Muscle layer of duodenum (tissue), 2 donors: ENCODE measurements at regions not wholly inside any gene's neighbourhood (a gene's known extent, or its start where the extent isn't known, plus 50 kb on each side); places are given as distances from the start of the nearest gene placed in this dataset.
A peak's percentile ranks its signal among the peaks of the same experiment; 100 is the strongest.

ENCODE experiments used
- H3K27ac ChIP-seq: one replicate; pipeline ENCODE4 v1.7.0; 2013; ENCODE audit warnings: mild to moderate bottlenecking, low read length
- H3K27me3 ChIP-seq: one replicate; pipeline ENCODE4 v1.7.0; 2013; ENCODE audit warnings: low read depth, mild to moderate bottlenecking, control low read depth, low read length
- H3K36me3 ChIP-seq, 2 donors: one replicate each; pipeline ENCODE4 v1.7.0; 2013; ENCODE audit warnings: low read length in 2 of 2, control low read depth in 1 of 2, mild to moderate bottlenecking in 1 of 2; ENCODE audit not compliant: insufficient read depth in 2 of 2, control insufficient read depth in 1 of 2
- H3K4me1 ChIP-seq, 2 donors: one replicate each; pipeline ENCODE4 v1.7.0; 2013; ENCODE audit warnings: low read length in 2 of 2, mild to moderate bottlenecking in 2 of 2, control low read depth in 1 of 2, moderate library complexity in 1 of 2; ENCODE audit not compliant: insufficient read depth in 2 of 2, control insufficient read depth in 1 of 2
- H3K4me3 ChIP-seq, 2 donors: one replicate each; pipeline ENCODE4 v1.7.0; 2013; ENCODE audit warnings: low read length in 2 of 2, low read depth in 1 of 2, mild to moderate bottlenecking in 1 of 2
- H3K9me3 ChIP-seq, 2 donors: one replicate each; pipeline ENCODE4 v1.7.0; 2013; ENCODE audit warnings: low read length in 2 of 2, control low read depth in 1 of 2, mild to moderate bottlenecking in 1 of 2; ENCODE audit not compliant: control insufficient read depth in 1 of 2
- donor health status: healthy.

DNA sequence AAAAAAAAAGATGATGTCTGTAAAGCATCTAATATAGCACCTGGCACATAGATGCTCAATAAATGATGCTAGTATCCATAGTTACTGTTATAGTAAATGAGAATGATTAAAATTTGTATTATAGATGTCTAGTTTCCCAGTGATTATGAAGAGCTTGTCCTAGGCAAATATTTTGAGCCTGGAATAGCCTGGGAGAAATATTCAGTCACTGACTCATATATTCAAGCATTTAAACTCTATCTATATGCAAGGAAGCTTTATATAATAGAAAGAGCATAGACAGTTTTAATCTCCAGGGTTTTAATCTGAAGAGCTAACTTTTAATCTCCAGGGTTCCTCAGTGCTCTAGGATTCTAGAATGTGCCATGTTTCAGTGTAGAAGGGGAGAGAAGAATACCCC, 91.5 kb upstream of the VASH1 start:
- Histone ChIP-seq H3K27me3 (no peaks in the 10 kb centered on the region), H3K27ac (no peak overlapping the region), H3K4me1 (no peaks in the 10 kb centered on the region), H3K4me3 (no peak overlapping the region), H3K36me3 (no peaks in the 10 kb centered on the region), H3K9me3 (peaks cover 0 to 16% of the 10 kb centered on the region in 2 donors)

DNA sequence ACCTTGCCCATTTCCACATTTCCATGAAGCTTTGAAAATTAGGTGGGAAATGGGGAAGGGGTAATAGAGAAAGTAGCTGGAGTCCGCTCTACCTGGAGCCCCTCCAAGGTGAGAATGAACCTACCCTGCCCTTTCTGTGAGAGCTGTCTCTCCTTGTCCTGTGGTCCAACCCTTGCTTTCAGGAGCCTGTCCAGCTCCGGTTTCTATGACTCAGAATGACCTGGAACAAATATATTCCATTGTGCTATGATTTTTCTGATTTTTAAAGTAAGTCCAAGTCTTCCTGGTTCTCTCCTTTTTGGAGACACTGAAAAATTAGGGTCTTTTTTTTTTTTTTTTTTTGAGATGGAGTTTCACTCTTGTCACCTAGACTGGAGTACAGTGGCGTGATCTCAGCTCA, 89.1 kb upstream of the VASH1 start:
- no peak overlapping the region for H3K4me3 ChIP-seq
- no peaks in the 10 kb centered on the region for H3K27me3 ChIP-seq
- peaks cover 0 to 16% of the 10 kb centered on the region in 2 donors for H3K9me3 ChIP-seq
- H3K4me1 ChIP-seq: no peaks in the 10 kb centered on the region
- no peak overlapping the region for H3K27ac ChIP-seq
- H3K36me3 ChIP-seq: no peaks in the 10 kb centered on the region

DNA sequence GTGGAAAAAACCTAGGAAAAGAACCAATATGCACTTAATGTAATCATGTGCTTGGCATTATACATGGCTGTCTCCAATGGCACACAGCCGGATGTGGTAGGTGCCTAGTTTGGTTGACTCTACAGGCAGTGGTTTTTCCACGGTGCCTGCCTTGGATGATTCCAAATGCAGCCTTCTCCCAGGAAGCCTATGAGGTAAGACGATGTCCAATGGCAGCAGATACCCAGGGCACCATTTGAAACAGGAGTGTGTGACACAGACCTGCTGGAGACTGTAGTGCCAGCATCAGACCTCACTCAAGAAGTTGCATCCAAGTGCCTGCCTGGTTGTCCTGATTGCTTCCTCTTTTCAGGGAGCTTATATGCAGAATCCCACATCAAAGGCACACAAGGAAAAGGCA, 88.0 kb upstream of the VASH1 start:
- H3K9me3 ChIP-seq: peaks cover 0 to 8% of the 10 kb centered on the region in 2 donors
- no peaks in the 10 kb centered on the region for H3K36me3 ChIP-seq
- no peak overlapping the region for H3K27ac ChIP-seq
- H3K4me3 ChIP-seq: no peak overlapping the region
- H3K27me3 ChIP-seq: no peaks in the 10 kb centered on the region
- no peaks in the 10 kb centered on the region for H3K4me1 ChIP-seq

DNA sequence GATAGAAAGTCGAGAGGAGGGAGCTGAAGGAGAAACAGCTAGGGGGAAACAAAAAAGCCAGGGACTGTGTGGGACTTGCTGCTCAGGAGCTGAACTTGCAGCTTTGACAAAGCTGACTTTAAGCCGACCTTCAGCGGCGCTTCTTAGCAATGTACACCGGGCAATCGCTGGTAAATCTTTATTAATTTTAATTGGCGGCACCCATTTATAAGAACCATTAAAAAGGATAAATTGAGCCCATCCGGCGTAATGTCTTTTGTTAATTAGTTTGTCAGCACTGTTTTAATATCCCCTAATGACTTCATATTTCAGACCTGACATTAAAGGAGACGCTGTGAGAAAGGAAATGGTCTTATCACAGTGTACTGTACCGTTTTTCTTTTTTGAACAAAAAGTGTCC, 86.2 kb upstream of the VASH1 start:
- no peak overlapping the region for H3K4me3 ChIP-seq
- H3K9me3 ChIP-seq: no peaks in the 10 kb centered on the region
- H3K4me1 ChIP-seq: no peaks in the 10 kb centered on the region
- no peak overlapping the region for H3K27ac ChIP-seq
- no peaks in the 10 kb centered on the region for H3K36me3 ChIP-seq
- H3K27me3 ChIP-seq: no peaks in the 10 kb centered on the region

DNA sequence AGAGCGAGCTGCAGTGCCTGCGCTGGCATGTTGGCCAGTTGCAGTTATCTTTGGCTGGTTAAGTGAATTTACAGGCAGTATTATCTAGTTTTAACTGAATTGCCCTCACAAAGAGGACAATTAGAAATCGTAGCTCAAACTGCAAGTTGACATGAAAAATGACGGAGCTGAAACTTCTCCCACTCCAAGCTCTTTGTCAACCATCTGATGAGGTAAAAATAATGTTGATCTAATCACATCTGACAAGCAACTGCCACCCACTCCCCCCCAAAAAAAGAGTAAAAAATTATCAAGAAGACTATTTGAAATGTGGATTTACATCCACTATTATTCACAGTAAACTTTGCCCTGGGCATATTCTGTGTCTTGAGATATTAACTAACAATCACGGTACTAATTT, 84.7 kb upstream of the VASH1 start:
- H3K4me1 ChIP-seq: no peaks in the 10 kb centered on the region
- no peaks in the 10 kb centered on the region for H3K27me3 ChIP-seq
- H3K27ac ChIP-seq: no peak overlapping the region
- H3K36me3 ChIP-seq: no peaks in the 10 kb centered on the region
- H3K4me3 ChIP-seq: no peak overlapping the region
- H3K9me3 ChIP-seq: no peaks in the 10 kb centered on the region

DNA sequence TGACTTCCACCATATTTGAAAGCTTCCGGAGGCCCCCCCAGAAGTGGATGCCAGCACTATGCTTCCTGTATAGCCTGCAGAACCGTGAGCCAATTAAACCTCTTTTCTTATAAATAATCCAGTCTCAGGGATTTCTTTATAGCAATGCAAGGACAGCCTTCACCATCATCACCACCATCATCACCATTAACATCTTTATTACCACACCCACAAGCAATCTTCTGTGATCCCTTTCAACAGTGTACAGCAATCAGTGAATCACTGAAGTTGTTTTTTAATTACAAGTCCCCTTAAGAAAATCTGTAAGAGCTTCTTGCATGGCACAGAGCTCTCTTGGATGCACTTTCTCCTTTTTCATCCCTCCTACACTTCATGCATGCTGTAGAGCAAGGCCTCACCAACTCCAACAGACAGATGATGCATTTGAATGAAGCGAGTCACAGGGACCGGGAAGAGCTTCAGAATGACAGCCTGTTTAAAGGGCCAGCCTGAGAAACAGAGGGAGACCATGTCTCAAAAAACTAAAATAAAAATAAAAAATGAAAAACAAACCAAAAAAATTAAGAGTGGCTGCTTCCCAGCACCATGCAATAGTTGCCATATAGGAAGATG, 83.6 kb upstream of the VASH1 start:
- no peaks in the 10 kb centered on the region for H3K27me3 ChIP-seq
- no peak overlapping the region for H3K4me3 ChIP-seq
- no peaks in the 10 kb centered on the region for H3K36me3 ChIP-seq
- peaks cover 2 to 11% of the 10 kb centered on the region in 2 donors for H3K9me3 ChIP-seq
- no peaks in the 10 kb centered on the region for H3K4me1 ChIP-seq
- no peak overlapping the region for H3K27ac ChIP-seq

DNA sequence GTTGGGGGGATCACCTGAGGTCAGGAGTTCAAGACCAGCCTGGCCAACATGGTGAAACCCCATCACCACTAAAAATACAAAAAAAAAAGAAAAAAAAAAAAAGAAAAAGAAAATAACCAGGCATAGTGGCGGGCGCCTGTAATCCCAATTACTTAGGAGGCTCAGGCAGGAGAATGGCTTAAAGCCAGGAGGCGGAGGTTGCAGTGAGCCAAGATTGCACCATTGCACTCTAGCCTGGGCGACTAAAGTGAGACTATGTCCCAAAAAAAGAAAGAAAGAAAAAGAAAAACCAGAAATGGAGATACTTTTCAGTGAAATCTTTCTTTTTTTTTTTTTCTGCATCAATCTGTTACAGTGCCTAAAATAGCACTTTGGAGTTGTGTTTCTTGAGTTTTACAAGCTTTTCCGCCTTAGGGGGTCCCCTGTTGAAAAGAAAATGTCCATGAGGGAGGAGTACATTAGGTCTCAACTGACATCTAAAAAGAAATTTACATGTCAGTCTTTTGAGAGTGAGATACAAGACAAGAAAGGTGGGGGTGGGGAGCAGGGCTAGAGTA, 82.9 kb upstream of the VASH1 start:
- Histone ChIP-seq H3K36me3 (no peaks in the 10 kb centered on the region), H3K9me3 (peaks cover 9 to 14% of the 10 kb centered on the region in 2 donors), H3K27ac (no peak overlapping the region), H3K27me3 (no peaks in the 10 kb centered on the region), H3K4me1 (no peaks in the 10 kb centered on the region), H3K4me3 (no peak overlapping the region)

DNA sequence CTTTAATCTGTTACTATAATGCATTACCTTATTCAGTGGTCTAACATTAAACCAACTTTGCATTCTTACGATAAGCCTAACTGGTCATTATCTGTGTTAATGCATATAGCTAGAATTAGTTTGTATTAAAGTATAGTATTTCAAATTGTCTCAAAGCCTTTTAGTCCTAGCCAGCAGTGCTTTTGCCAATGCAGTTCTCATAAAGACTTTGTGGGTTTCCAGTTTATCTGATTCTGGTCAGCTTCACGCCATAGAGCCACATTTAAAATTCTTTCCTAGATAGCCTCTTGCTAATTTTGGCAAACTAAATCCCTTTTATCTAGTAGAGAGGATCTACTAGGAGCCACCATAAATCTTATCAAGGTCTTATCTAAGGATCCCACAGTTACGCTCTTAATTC, 78.9 kb upstream of the VASH1 start:
- H3K27me3 ChIP-seq: no peaks in the 10 kb centered on the region
- H3K9me3 ChIP-seq: peaks cover 10 to 22% of the 10 kb centered on the region in 2 donors
- peak overlapping the region in 1 of 2 donors; percentile 24 for H3K4me3 ChIP-seq
- H3K36me3 ChIP-seq: no peaks in the 10 kb centered on the region
- no peaks in the 10 kb centered on the region for H3K4me1 ChIP-seq
- no peak overlapping the region for H3K27ac ChIP-seq

DNA sequence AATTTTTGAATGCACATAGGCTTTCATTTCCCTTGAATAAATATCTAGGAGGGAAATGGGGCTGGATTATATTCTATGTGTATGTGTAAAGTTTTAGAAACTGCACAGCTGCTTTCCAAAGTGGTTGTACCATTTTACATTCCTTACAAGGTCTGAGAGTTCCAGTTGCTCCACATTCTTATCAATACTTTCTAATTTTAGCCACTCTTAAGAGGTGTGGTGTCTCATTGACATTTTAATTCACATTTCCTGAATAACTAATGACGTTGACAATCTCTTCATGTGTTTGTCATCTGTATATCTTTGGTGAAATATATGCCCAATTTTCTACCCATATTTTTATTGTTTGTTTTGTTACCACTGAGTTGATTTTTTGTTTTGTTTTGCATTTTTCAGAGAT, 74.6 kb upstream of the VASH1 start:
- no peak overlapping the region for H3K27ac ChIP-seq
- H3K27me3 ChIP-seq: no peaks in the 10 kb centered on the region
- no peaks in the 10 kb centered on the region for H3K4me1 ChIP-seq
- H3K9me3 ChIP-seq: peaks cover 20 to 25% of the 10 kb centered on the region in 2 donors
- H3K36me3 ChIP-seq: no peaks in the 10 kb centered on the region
- H3K4me3 ChIP-seq: no peak overlapping the region

DNA sequence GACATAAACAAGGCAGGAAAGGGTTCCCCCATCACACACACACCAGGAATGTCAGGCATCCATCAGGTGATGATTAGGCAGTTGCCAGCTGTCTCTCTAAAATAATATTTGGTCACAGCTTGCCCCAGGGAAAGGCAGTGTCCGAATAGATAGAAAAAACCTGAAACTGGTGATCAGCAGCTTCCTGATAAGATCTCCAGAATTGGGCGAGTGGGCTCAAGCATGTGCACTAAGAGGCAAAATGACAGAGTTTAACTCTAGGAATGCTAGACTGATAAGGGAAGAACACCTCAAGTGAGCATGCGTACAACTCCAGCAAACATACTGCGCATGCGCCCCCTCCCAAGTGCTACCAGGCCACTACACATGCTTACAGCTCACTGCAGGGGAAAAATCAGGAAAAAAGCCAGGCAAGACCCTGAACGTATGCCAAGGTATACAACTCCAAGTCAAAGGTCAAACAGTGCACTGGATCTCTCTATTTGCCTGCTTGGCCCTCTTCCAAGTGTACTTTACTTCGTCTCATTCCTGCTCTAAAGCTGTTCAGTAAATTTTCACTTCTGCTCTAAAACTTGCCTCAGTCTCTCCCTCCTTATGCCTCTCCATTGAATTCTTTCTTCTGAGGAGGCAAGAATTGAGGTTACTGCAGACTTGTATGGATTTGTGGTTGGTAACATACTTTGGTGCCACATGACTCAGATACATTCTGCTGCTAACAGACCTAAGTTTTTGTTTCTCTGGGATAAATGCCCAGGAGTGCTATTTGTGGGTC, 73.5 kb upstream of the VASH1 start:
- no peak overlapping the region for H3K4me3 ChIP-seq
- no peak overlapping the region for H3K27ac ChIP-seq
- no peaks in the 10 kb centered on the region for H3K36me3 ChIP-seq
- no peaks in the 10 kb centered on the region for H3K27me3 ChIP-seq
- H3K4me1 ChIP-seq: no peaks in the 10 kb centered on the region
- H3K9me3 ChIP-seq: peaks cover 13 to 16% of the 10 kb centered on the region in 2 donors

DNA sequence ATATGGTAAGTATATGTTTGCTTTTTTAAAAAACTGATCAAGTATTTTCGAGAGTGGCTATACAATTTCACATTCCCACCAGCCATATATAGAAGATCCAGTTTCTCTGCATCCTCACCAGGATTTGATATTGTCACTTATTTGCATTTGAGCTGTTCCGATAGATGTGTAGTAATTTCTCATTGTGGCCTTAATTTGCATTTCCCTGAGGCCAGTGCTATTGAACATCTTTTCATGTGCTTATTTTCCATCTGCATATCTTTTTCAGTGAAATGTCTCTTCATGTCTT, 72.9 kb upstream of the VASH1 start:
- H3K9me3 ChIP-seq: peaks cover 11% of the 10 kb centered on the region in 2 donors
- H3K27ac ChIP-seq: no peak overlapping the region
- H3K36me3 ChIP-seq: no peaks in the 10 kb centered on the region
- no peaks in the 10 kb centered on the region for H3K27me3 ChIP-seq
- no peaks in the 10 kb centered on the region for H3K4me1 ChIP-seq
- H3K4me3 ChIP-seq: no peak overlapping the region
